Testis (tissue), 2 donors: ENCODE measurements at regions not wholly inside any gene's neighbourhood (a gene's known extent, or its start where the extent isn't known, plus 50 kb on each side); places are given as distances from the start of the nearest gene placed in this dataset.

Experiments
- POLR2A ChIP-seq: fragments of 450-650 bp; IDR thresholded peaks from one replicate; pipeline ENCODE4 v1.6.1; 2017; ENCODE audit warnings: antibody characterized with exemption, mild to moderate bottlenecking, moderate library complexity
- TF ChIP-seq, protein P1 (sequence below), 3 experiments: fragments of 450-650 bp in 2 of 3; fragments of 200-600 bp in 1 of 3; sonication (generic) in 1 of 3; IDR thresholded peaks; one replicate each; pipeline ENCODE4 v1.5.1; 2016 to 2019; ENCODE audit warnings: antibody characterized with exemption in 3 of 3, mild to moderate bottlenecking in 2 of 3, moderate library complexity in 1 of 3

DNA sequence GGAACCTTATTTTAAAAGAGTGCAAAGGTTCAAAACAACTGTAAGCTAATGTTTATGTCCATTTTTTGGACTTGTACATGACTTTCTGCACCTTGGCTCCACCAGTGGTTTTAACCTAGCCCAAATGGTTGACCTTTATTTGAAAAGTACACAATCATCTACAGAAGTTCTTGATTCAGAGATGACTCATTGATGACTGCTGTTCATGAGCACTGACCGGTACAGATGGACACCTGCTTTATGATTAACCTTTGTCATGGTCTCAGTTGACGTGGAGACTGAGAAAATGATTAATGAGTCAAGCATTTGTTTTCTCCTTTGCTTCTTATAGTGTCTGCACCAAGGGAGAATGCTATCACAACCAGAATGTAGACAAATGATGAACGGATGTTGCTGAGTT is 55.7 kb upstream of the PTER start:
- TF ChIP-seq, protein P1, sequence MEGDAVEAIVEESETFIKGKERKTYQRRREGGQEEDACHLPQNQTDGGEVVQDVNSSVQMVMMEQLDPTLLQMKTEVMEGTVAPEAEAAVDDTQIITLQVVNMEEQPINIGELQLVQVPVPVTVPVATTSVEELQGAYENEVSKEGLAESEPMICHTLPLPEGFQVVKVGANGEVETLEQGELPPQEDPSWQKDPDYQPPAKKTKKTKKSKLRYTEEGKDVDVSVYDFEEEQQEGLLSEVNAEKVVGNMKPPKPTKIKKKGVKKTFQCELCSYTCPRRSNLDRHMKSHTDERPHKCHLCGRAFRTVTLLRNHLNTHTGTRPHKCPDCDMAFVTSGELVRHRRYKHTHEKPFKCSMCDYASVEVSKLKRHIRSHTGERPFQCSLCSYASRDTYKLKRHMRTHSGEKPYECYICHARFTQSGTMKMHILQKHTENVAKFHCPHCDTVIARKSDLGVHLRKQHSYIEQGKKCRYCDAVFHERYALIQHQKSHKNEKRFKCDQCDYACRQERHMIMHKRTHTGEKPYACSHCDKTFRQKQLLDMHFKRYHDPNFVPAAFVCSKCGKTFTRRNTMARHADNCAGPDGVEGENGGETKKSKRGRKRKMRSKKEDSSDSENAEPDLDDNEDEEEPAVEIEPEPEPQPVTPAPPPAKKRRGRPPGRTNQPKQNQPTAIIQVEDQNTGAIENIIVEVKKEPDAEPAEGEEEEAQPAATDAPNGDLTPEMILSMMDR (IDR thresholded peaks at IDR 0.05): no peak
- no peak for TF ChIP-seq POLR2A
